ENCODE measurements at regions not wholly inside any gene's neighbourhood (a gene's known extent, or its start where the extent isn't known, plus 50 kb on each side); places are given as distances from the start of the nearest gene placed in this dataset.
"Not testable (repeated sequence)": the region's sequence is repeated elsewhere in the genome, so short reads cannot be mapped to it uniquely, and the experiment has no call there.

GRCh38 chr3:69613286-69613685 lies 126.0 kb upstream of the MITF start:
- Histone ChIP-seq H3K27me3 (ENCODE audit: control insufficient read depth in 2 of 2, insufficient read depth in 2 of 2, low read length in 2 of 2) (peaks cover 0 to 3% of the 10 kb centered on the region in 2 experiments), H3K79me2 (ENCODE audit: control insufficient read depth, insufficient read depth, low read length) (no peaks in the 10 kb centered on the region), H3K4me3 (replicated peaks in 1 of 3; ENCODE audit: insufficient read depth in 1 of 3, low read depth in 1 of 3, low read length in 3 of 3) (no peak overlapping the region), H3K9me3 (replicated peaks; ENCODE audit: control insufficient read depth, insufficient read depth, low read length) (no peaks in the 10 kb centered on the region), H3K4me2 (ENCODE audit: insufficient read depth, low read length) (no peak overlapping the region), H2AFZ (ENCODE audit: low read depth, low read length) (no peak overlapping the region), H3K9me1 (replicated peaks; ENCODE audit: control insufficient read depth, extremely low read depth, insufficient read depth, low read length) (no peaks in the 10 kb centered on the region), H3K36me3 (ENCODE audit: control insufficient read depth in 2 of 2, extremely low read depth in 1 of 2, insufficient read depth in 2 of 2, low read length in 2 of 2) (no peaks in the 10 kb centered on the region), H4K20me1 (replicated peaks; ENCODE audit: control insufficient read depth, extremely low read depth, insufficient read depth, low read length) (no peaks in the 10 kb centered on the region), H3K4me1 (ENCODE audit: control insufficient read depth, extremely low read depth, insufficient read depth, low read length) (no peaks in the 10 kb centered on the region), H3K27ac (ENCODE audit: insufficient read depth, low read depth, low read length) (no peak overlapping the region), H3K9ac (replicated peaks; ENCODE audit: extremely low read depth, insufficient read depth, low read length) (no peak overlapping the region)
- DNase-seq (ENCODE audit: low read depth, low spot score) (no peak), FAIRE-seq (no peak)
- ChIA-PET POLR2A (no interaction called here), CTCF (no interaction called here)
- intact Hi-C loops (cut with micrococcal nuclease): no loop called here
- no TSS peak for BruUV-seq (replicated peaks)
- TF ChIP-seq POLR2A (IDR thresholded peaks at IDR 0.05; ENCODE audit: low read depth, low read length) (no peak), EZH2 (IDR thresholded peaks at IDR 0.05; ENCODE audit: borderline replicate concordance, low read depth, low read length, severe bottlenecking) (no peak), JUN (IDR thresholded peaks at IDR 0.05; ENCODE audit: borderline replicate concordance, insufficient read depth, insufficient read length, low read depth) (no peak)
- dilution Hi-C loops (cut with MboI; ENCODE audit: extremely low pct_ligation_motif_present, low sequenced_read_pairs): no loop called here

- H3K9ac ChIP-seq (replicated peaks; ENCODE audit: extremely low read depth, insufficient read depth, low read length): no peak overlapping the region
- H2AFZ ChIP-seq (ENCODE audit: low read depth, low read length): no peak overlapping the region
- H3K4me1 ChIP-seq (ENCODE audit: control insufficient read depth, extremely low read depth, insufficient read depth, low read length): no peaks in the 10 kb centered on the region
- CTCF ChIA-PET: no interaction called here
- dilution Hi-C loops (cut with MboI; ENCODE audit: extremely low pct_ligation_motif_present, low sequenced_read_pairs) (no loop called here), intact Hi-C loops (cut with micrococcal nuclease) (no loop called here)
- no peak overlapping the region for H3K4me2 ChIP-seq (ENCODE audit: insufficient read depth, low read length)
- no peaks in the 10 kb centered on the region for H4K20me1 ChIP-seq (replicated peaks; ENCODE audit: control insufficient read depth, extremely low read depth, insufficient read depth, low read length)
- no peaks in the 10 kb centered on the region for H3K9me1 ChIP-seq (replicated peaks; ENCODE audit: control insufficient read depth, extremely low read depth, insufficient read depth, low read length)
- FAIRE-seq (no peak), DNase-seq (ENCODE audit: low read depth, low spot score) (no peak)
- H3K27me3 ChIP-seq (ENCODE audit: control insufficient read depth in 2 of 2, insufficient read depth in 2 of 2, low read length in 2 of 2): peaks cover 0 to 3% of the 10 kb centered on the region in 2 experiments
- H3K27ac ChIP-seq (ENCODE audit: insufficient read depth, low read depth, low read length): no peak overlapping the region
- no peaks in the 10 kb centered on the region for H3K36me3 ChIP-seq (ENCODE audit: control insufficient read depth in 2 of 2, extremely low read depth in 1 of 2, insufficient read depth in 2 of 2, low read length in 2 of 2)
- no peaks in the 10 kb centered on the region for H3K9me3 ChIP-seq (replicated peaks; ENCODE audit: control insufficient read depth, insufficient read depth, low read length)
- TF ChIP-seq POLR2A (IDR thresholded peaks at IDR 0.05; ENCODE audit: low read depth, low read length) (no peak), EZH2 (IDR thresholded peaks at IDR 0.05; ENCODE audit: borderline replicate concordance, low read depth, low read length, severe bottlenecking) (no peak), MYC (IDR thresholded peaks at IDR 0.05; ENCODE audit: low read depth, low read length) (no peak), FOS (IDR thresholded peaks at IDR 0.05; ENCODE audit: borderline replicate concordance, insufficient read depth, low read length) (no peak), GATA2 (IDR thresholded peaks at IDR 0.05; ENCODE audit: insufficient read depth, insufficient read length, low read depth, low read length) (no peak), JUN (IDR thresholded peaks at IDR 0.05; ENCODE audit: borderline replicate concordance, insufficient read depth, insufficient read length, low read depth) (no peak), MAX (IDR thresholded peaks at IDR 0.05; ENCODE audit: insufficient read depth, insufficient read length) (no peak), POLR2AphosphoS5 (IDR thresholded peaks at IDR 0.05; ENCODE audit: insufficient read depth, low read depth, low read length) (no peak)
- TF ChIP-seq, protein P1, sequence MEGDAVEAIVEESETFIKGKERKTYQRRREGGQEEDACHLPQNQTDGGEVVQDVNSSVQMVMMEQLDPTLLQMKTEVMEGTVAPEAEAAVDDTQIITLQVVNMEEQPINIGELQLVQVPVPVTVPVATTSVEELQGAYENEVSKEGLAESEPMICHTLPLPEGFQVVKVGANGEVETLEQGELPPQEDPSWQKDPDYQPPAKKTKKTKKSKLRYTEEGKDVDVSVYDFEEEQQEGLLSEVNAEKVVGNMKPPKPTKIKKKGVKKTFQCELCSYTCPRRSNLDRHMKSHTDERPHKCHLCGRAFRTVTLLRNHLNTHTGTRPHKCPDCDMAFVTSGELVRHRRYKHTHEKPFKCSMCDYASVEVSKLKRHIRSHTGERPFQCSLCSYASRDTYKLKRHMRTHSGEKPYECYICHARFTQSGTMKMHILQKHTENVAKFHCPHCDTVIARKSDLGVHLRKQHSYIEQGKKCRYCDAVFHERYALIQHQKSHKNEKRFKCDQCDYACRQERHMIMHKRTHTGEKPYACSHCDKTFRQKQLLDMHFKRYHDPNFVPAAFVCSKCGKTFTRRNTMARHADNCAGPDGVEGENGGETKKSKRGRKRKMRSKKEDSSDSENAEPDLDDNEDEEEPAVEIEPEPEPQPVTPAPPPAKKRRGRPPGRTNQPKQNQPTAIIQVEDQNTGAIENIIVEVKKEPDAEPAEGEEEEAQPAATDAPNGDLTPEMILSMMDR (IDR thresholded peaks at IDR 0.05; ENCODE audit: extremely low read depth in 1 of 2, insufficient read depth in 1 of 2, low read depth in 1 of 2, low read length in 2 of 2): no peak
- no peak overlapping the region for H3K4me3 ChIP-seq (replicated peaks in 1 of 3; ENCODE audit: insufficient read depth in 1 of 3, low read depth in 1 of 3, low read length in 3 of 3)
- no peaks in the 10 kb centered on the region for H3K79me2 ChIP-seq (ENCODE audit: control insufficient read depth, insufficient read depth, low read length)
- no TSS peak for BruUV-seq (replicated peaks)
- POLR2A ChIA-PET: no interaction called here
Measured at GRCh38 chr3:69612791-69613190, 126.5 kb upstream of the MITF start.

- H3K79me2 ChIP-seq (ENCODE audit: control insufficient read depth, insufficient read depth, low read length); POLR2A ChIA-PET; H3K36me3 ChIP-seq (ENCODE audit: control insufficient read depth in 2 of 2, extremely low read depth in 1 of 2, insufficient read depth in 2 of 2, low read length in 2 of 2); H4K20me1 ChIP-seq (replicated peaks; ENCODE audit: control insufficient read depth, extremely low read depth, insufficient read depth, low read length); H3K9me1 ChIP-seq (replicated peaks; ENCODE audit: control insufficient read depth, extremely low read depth, insufficient read depth, low read length); CTCF ChIA-PET; DNase-seq (ENCODE audit: low read depth, low spot score); H3K4me1 ChIP-seq (ENCODE audit: control insufficient read depth, extremely low read depth, insufficient read depth, low read length); dilution Hi-C loops (cut with MboI; ENCODE audit: extremely low pct_ligation_motif_present, low sequenced_read_pairs); intact Hi-C loops (cut with micrococcal nuclease); H3K9ac ChIP-seq (replicated peaks; ENCODE audit: extremely low read depth, insufficient read depth, low read length); FAIRE-seq; H3K27ac ChIP-seq (ENCODE audit: insufficient read depth, low read depth, low read length); H3K9me3 ChIP-seq (replicated peaks; ENCODE audit: control insufficient read depth, insufficient read depth, low read length); H3K4me2 ChIP-seq (ENCODE audit: insufficient read depth, low read length); H3K4me3 ChIP-seq (replicated peaks in 1 of 3; ENCODE audit: insufficient read depth in 1 of 3, low read depth in 1 of 3, low read length in 3 of 3); H2AFZ ChIP-seq (ENCODE audit: low read depth, low read length); BruUV-seq (replicated peaks): not testable (repeated sequence)
- peaks cover 3 to 13% of the 10 kb centered on the region in 2 experiments for H3K27me3 ChIP-seq (ENCODE audit: control insufficient read depth in 2 of 2, insufficient read depth in 2 of 2, low read length in 2 of 2)
Measured at GRCh38 chr3:69609566-69609965, 129.7 kb upstream of the MITF start.

Data from endothelial cell of umbilical vein (primary cell).